Upper lobe of right lung (tissue), 1 donor: ENCODE measurements at regions not wholly inside any gene's neighbourhood (a gene's known extent, or its start where the extent isn't known, plus 50 kb on each side); places are given as distances from the start of the nearest gene placed in this dataset.
A peak's percentile ranks its signal among the peaks of the same experiment; 100 is the strongest.

Source experiments
- ATAC-seq: fragments of 200-7000 bp; cut with Tn5 transposase; one replicate; pipeline ENCODE4 v1.9.1; 2020; ENCODE audit warnings: mild to moderate bottlenecking, moderate library complexity
- DNase-seq: peaks from one replicate; pipeline ENCODE4 v3.0.0-alpha.2; 2020
- H3K27ac ChIP-seq: fragments of 200-600 bp; one replicate; pipeline ENCODE4 v1.8.0; 2022
- H3K27me3 ChIP-seq: fragments of 200-600 bp; one replicate; pipeline ENCODE4 v1.8.0; 2022; ENCODE audit warnings: mild to moderate bottlenecking
- H3K36me3 ChIP-seq: fragments of 200-600 bp; one replicate; pipeline ENCODE4 v1.8.0; 2022
- H3K4me1 ChIP-seq: fragments of 200-600 bp; one replicate; pipeline ENCODE4 v1.8.0; 2022
- H3K4me3 ChIP-seq: fragments of 200-600 bp; one replicate; pipeline ENCODE4 v1.8.0; 2022; ENCODE audit warnings: mild to moderate bottlenecking
- H3K9me3 ChIP-seq: fragments of 200-600 bp; one replicate; pipeline ENCODE4 v1.8.0; 2022
- CTCF ChIP-seq: fragments of 200-600 bp; IDR thresholded peaks from one replicate; pipeline ENCODE4 v1.8.0; 2022; ENCODE audit warnings: antibody characterized with exemption
- intact Hi-C: fragments of 100-400 bp; cut with DNase I; formaldehyde crosslinking; loops from one replicate; pipeline ENCODE4 v1.11.0; 2022
- donor health status: DM: no; HTN: yes; CAD: no; lungs with severe emphysema.

GRCh38 chr11:47917599-47918369, 62.6 kb upstream of the PTPRJ start:
- ATAC-seq: peak; percentile 95
- peaks cover 49% of the 10 kb centered on the region for H3K4me1 ChIP-seq
- intact Hi-C loops: no loop called here
- DNase-seq: peak; percentile 90
- no peaks in the 10 kb centered on the region for H3K36me3 ChIP-seq
- H3K27ac ChIP-seq: peak overlapping the region; percentile 87
- no peaks in the 10 kb centered on the region for H3K27me3 ChIP-seq
- no peak for TF ChIP-seq CTCF
- H3K9me3 ChIP-seq: no peaks in the 10 kb centered on the region
- H3K4me3 ChIP-seq: peak overlapping the region; percentile 34

GRCh38 chr11:47916361-47916841, 64.0 kb upstream of the PTPRJ start:
- H3K9me3 ChIP-seq: no peaks in the 10 kb centered on the region
- DNase-seq (no peak), ATAC-seq (no peak)
- H3K4me3 ChIP-seq: no peak overlapping the region
- peaks cover 49% of the 10 kb centered on the region for H3K4me1 ChIP-seq
- H3K27ac ChIP-seq: peak overlapping the region; percentile 87
- no peaks in the 10 kb centered on the region for H3K36me3 ChIP-seq
- intact Hi-C loops: no loop called here
- no peaks in the 10 kb centered on the region for H3K27me3 ChIP-seq
- TF ChIP-seq CTCF: no peak

GRCh38 chr11:47915783-47916182, 64.6 kb upstream of the PTPRJ start:
- TF ChIP-seq CTCF: no peak
- no peak for ATAC-seq
- Histone ChIP-seq H3K9me3 (no peaks in the 10 kb centered on the region), H3K36me3 (no peaks in the 10 kb centered on the region), H3K27me3 (no peaks in the 10 kb centered on the region), H3K27ac (peak overlapping the region; percentile 87), H3K4me3 (no peak overlapping the region), H3K4me1 (peaks cover 49% of the 10 kb centered on the region)
- intact Hi-C loops: no loop called here
- no peak for DNase-seq

GRCh38 chr11:47915374-47915773, 65.0 kb upstream of the PTPRJ start:
- Histone ChIP-seq H3K27me3 (no peaks in the 10 kb centered on the region), H3K27ac (peak overlapping the region; percentile 87), H3K9me3 (no peaks in the 10 kb centered on the region), H3K4me3 (no peak overlapping the region), H3K4me1 (peaks cover 45% of the 10 kb centered on the region), H3K36me3 (no peaks in the 10 kb centered on the region)
- ATAC-seq (no peak), DNase-seq (no peak)
- intact Hi-C loops: no loop called here
- no peak for TF ChIP-seq CTCF

- ATAC-seq: no peak
- no peak overlapping the region for H3K27ac ChIP-seq
- intact Hi-C loops: no loop called here
These were observed 65.6 kb upstream of the PTPRJ start for GRCh38 chr11:47914743-47915142.

More at GRCh38 chr11:47914743-47915142, 65.6 kb upstream of the PTPRJ start:
- Histone ChIP-seq H3K4me1 (peaks cover 43% of the 10 kb centered on the region), H3K4me3 (no peak overlapping the region), H3K27me3 (no peaks in the 10 kb centered on the region), H3K36me3 (no peaks in the 10 kb centered on the region), H3K9me3 (no peaks in the 10 kb centered on the region)
- no peak for TF ChIP-seq CTCF
- no peak for DNase-seq
